HG02852 (cell line): ENCODE measurements at regions not wholly inside any gene's neighbourhood (a gene's known extent, or its start where the extent isn't known, plus 50 kb on each side); places are given as distances from the start of the nearest gene placed in this dataset.

ENCODE experiments used
- ATAC-seq: cut with Tn5 transposase; IDR thresholded peaks from one replicate; pipeline ENCODE4 v1.9.1; 2021; ENCODE audit warnings: mild to moderate bottlenecking, moderate library complexity; ENCODE audit not compliant: unreplicated experiment

DNA sequence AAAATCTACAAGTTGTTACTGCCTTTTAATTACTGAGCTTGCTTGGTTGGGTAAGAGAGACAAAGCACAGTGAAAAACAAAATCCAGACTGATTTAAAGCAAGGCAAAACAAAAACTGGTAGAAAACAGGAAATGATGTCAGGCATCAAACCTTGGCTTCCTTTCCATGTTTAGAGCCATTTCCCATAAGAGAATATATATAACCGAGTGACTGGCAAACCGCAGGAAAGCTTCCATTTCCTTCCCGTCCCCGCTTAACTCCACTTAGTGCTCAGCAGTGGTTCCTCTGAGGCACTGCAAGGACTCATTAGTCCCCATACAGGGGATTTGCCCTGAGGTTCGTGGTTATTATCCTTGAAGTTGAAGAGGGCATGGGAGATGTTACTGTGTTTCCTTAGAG, 446.3 kb downstream of the LPIN1 start:
- no peak for ATAC-seq

- ATAC-seq = no peak
These were observed 448.5 kb downstream of the LPIN1 start for GRCh38 chr2:12194968-12195367.

DNA sequence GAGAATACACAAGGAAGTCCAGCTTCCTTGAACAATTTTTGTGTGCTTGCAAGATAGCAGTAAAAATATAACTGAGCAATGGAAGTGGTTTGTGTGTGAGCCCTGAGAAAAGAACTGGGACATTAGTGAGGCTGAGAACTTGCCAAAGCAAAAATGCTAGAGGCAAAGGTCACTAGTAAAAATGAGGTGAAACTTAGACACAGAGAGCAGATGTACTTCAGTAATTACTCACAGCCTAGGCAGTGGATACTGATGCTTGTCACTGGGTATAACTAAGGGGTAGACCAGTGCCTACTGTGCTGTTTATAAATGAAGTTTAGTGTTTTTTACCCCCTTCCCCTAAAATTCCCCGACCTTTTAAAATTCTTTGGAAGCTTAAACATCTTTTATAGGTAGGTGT, 450.1 kb downstream of the LPIN1 start:
- ATAC-seq = no peak

DNA sequence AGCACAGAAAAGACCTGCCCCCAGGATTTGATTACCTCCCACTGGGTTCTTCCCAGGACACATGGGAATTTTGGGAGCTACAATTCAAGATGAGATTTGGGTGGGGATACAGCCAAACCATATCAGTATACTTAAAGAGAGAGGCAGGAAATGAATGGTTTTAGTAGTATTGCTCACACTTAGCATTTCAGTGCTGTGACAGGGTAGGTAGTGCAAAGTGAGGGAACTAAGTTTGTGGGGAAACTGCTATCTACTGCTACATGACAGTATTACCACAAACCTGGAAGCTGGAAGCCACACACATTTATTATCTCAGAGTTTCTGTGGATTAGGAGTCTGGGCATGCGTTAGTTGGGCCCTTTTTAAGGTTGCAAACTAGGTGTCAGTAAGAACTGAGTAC, 450.7 kb downstream of the LPIN1 start:
- no peak for ATAC-seq

DNA sequence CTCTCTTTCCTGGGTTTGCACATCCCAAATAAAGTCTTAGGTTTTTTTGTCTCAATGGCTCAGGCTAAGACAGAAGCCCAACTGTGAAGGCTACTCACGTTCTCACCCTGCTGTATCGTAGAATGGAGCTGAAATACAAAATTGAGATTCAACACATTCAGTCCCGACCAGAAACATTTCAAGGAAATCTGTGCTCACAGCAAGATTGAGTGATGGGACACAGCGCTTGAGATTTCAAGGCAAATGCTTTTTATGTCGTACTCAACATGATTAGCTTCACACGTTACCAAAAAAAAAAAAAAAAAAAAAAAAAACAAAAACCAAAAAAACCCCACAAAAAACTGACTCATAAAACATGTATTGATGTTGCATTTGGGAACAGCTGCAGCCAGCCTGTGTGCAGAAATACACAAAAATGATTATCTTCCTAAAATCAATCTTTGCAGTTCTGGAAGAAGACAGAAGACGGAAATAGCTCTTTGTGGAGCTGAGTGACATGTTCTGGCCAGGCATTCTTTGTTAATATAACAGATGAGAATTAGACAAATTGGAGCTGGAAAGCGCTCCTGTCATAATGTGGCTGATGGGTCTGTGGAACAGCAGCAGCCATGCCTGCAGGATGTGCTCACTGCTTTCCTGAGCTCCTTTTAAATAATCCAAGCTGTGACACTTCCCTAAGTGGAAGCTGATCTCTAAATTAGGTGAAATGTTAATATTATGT, 453.2 kb downstream of the LPIN1 start:
- ATAC-seq = no peak

DNA sequence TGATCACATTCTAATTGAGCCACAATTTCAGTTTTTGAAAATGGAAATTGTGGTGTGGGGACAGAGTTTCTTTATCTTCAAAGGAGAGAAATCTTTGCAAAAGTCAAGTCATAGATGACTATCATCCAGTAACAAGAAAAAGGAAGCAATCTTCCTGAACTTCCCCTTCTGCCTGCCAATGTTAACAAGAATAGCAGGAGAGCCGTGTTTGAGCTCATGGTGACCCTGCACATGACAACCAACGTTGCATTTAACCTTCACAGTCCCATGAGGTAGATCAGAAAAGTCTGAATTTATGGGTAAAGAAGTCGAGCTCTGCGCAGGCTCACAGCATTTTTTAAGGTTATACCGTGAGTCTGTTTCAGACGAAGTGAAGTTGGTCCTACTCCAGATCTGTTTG, 454.9 kb downstream of the LPIN1 start:
- ATAC-seq = no peak

DNA sequence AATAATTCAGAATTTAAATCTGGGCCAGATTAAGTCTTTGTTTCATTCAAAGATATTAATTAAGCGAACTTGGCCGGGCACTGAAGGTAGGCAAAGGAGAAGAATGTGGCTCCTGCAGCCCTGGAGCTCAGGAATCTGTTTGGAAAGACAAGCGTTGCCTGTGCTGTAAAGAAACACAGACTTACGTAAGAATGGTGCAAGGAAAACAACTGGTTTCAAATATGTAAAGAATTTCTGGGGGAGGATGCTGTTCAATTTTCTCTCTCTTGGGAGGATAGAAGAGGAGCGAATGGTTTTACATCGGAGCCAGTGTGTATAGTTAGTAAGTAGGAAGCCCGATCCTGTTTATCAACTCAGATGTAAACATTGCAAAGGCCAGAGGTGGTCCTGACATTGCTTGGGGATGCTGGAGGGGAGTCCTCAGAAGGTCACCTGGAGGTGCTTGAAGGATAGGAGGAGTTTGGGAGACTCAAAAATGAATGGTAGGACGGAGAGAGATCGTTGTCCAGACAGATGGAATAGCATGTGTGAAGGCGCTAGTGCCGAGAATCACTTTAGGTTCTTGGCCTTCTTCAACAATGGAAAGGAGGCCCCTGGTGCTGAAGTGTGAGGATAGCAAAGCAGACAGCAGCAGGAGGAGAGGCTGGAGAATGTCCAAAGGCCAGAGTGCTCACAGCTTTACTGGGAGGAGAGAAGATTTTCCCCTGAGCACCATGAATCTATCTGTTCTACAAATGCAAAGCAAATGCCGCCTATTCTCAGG, 456.1 kb downstream of the LPIN1 start:
- no peak for ATAC-seq

DNA sequence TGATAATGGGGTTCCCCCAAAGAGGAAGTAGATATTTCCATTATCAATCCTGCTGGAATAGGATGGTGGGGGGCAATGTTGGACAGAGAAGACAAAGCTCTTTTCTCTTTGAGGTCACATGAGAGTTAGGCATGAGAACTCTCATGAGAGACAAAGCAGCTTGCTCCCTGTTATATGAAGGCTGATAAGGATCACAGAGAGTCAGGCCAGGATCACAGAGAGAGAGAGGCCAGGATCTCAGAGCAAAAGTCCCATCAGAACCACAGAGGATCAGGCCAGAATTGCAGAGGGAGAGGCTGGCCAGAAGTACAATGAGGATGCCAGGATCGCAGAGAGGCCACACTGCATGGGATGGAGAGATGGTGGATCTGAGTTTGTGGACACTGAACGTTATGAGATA, 457.1 kb downstream of the LPIN1 start:
- no peak for ATAC-seq

- ATAC-seq = no peak
These were observed 458.7 kb downstream of the LPIN1 start for GRCh38 chr2:12205086-12205485.

DNA sequence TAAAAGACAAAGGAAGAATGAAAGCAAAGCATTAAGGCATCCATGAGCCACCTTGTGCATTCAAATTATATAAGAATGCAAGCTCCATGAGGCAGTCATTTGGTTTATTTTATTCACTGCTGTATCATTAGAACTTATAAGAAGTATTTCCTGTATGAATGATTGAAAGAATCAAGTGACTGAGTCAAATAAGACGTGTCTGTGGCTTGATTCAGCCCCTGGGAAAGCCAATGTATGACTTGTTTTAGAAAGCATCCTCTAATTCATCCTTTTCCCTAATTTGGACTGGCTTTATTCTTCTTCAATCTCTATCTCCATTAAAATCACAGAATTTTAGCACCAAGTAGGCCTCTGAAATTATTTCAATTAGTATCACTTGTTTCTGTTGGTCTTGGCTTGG, 461.1 kb downstream of the LPIN1 start:
- ATAC-seq = no peak

DNA sequence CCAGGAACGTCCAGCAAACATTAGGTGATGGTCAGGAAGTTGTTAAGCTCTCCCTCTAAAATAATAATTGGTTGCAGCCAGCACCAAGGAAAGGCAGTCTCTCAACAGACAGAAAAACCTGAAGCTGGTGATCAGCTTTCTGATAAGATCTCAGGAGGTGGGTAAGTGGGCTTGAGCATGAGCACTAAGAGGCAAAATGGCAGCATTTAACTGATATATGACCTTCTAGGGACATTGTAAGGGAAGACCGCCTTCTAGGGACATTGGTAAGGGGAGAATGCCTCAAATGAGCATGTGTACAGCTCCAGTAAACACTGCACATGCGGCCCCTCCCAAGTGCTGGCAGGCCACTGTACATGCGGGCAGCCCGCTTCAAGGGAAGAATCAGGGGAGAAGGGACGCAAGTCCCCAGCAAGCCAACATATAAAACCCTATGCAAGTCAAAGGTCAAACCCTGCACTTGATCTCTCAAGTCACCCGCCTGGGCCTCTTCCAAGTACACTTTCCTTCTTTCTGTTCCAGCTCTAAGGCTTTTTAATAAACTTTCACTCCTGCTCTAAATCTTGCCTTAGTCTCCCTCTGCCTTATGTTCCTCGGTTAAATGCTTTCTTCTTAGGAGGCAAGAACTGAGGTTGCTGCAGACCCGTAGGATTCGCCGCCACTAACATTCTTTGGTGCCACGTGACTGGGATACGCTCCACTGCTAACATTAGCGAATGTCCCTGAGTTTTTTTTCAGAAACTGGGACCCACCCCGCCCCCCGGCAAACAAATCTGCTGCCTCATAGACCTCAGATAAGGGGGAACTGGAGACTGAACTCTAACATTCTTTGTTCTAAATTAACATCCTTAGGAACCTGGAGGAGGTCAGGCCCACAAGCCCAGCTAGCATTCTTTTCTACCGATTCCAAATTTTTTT, 463.8 kb downstream of the LPIN1 start:
- ATAC-seq = no peak

DNA sequence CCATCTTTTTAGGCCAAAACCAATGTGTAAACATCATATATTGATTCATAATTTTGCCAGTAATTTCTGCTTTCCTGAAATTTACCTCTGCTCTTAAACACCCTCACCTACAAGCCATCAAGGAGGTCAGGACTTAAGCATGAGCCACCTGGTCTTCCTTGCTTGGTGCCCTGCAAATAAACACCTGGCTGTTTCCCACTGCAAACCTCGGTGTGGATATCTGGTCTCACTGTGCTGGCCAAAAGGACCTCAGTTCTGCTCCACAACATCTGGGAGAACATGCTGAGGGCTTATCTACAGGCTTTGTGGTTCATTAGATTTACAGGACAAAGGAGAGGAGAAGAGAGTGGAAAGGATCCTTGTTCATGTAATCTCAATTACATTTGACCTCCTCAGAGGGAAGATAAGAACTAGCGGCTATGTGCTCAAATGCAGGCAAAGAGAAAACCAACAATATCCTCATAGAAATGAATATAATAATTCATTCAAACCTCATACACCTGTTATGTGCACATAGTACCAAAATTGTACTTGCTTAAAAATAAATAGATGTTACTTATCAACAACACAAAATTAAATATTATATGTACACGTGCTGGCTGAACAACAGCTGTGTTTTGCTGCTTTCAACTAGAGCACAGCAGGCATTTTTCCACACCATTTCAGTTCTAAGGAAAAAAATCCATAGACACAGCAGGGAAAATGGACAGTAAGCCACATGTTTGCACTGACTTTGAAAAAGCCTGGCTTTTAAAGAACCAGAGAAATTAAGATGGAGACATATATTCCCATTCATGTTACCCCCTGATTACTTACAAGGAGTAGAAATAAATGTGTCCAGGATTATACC, 465.1 kb downstream of the LPIN1 start:
- ATAC-seq = no peak

DNA sequence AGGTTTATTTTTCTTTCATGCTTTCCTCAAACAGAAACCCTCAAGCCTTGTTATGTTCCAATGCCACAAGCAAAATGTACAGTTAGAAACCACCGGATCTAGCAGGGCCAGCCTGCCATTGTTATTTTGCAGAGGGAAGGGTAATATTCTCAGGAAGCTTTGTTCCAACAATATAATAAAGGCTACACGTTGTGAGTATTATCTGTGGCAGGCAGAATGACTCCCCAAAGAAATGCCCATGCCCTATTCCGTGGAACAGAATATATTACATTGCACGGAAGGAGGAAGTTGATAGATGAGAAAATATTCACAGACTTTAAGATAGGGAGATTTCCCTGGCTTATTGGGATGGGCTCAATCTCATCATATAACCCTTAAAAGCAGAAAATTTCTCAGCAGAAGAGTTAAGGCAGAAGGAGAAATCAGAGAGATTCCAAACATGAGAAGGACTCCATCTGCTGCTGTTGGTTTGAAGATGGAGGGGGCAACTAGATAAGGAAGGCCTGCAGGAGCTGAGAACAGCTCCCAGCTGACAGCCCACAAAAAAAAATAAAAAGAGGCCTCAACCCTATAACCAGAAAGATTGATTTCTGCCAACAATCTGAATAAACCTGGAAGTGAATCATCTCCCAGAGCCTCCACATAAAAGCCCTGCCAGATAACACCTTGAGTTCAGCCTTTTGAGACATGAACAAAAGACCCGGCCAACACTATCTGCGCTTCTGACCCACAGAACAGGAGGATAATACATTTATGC, 466.6 kb downstream of the LPIN1 start:
- ATAC-seq = no peak

- ATAC-seq = no peak
These were observed 470.7 kb downstream of the LPIN1 start for GRCh38 chr2:12217175-12217574.

GRCh38 chr2:12219761-12220160, 473.3 kb downstream of the LPIN1 start:
- no peak for ATAC-seq

GRCh38 chr2:12221584-12221983, 475.2 kb downstream of the LPIN1 start:
- no peak for ATAC-seq

DNA sequence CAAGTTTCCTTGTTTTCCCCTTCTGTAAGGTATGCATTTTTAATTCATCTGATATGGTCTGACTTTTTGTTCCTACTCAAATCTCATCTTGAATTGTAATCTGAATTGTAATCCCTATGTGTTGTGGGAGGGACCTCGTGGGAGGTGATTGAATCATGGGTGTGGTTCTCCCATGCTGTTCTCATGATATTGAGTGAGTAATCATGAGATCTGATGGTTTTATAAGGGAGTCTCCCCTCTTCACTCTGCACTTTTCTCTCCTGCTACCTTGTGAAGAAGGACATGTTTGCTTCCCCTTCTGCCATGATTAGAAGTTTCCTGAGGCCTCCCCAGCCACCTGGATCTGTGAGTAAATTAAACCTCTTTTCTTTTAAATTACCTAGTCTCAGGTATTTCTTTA, 476.1 kb downstream of the LPIN1 start:
- ATAC-seq = no peak

- no peak for ATAC-seq
These were observed 477.3 kb downstream of the LPIN1 start for GRCh38 chr2:12223732-12224131.

DNA sequence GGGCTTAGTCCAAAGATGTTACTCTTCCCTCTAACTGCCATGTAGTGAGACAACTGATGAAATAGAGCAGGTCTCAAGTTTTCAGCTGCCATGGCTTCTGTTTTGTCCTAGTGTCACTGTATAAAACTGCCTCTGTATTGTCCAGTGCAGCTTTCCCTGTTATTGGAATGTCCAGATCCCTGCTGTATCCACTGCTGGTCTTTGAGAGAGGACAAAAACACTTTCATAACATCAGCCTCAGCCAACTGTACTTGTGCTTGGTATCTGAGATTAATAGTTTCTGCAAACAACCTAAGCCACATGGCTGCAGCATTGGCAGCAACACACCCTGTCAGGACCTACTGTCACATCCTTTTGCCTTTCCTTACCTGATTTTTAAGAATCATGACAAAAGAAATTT, 480.2 kb downstream of the LPIN1 start:
- ATAC-seq = no peak
